AG04449 (cell line): ENCODE measurements at regions not wholly inside any gene's neighbourhood (a gene's known extent, or its start where the extent isn't known, plus 50 kb on each side); places are given as distances from the start of the nearest gene placed in this dataset.

Experiments used
- CTCF ChIA-PET: fragments of 350-600 bp; formaldehyde crosslinking; extraction: SDS; loops from one replicate; lab custom pipeline; 2021; ENCODE audit warnings: antibody characterized with exemption; lab: Yijun Ruan, JAX
- POLR2A ChIA-PET: fragments of 400-600, 350-600 bp; formaldehyde crosslinking; extraction: SDS; loops from one replicate; lab custom pipeline; 2020; ENCODE audit warnings: antibody characterized with exemption, inconsistent platforms; lab: Yijun Ruan, JAX
- DNase-seq: peaks from one replicate; pipeline ENCODE4 v3.0.0-alpha.2; 2010; ENCODE audit warnings: low read depth, low spot score
- H3K4me3 ChIP-seq: 2 replicates; pipeline ENCODE4 v1.5.1; 2011; ENCODE audit warnings: low read depth, mild to moderate bottlenecking, control low read depth, low read length
- CTCF ChIP-seq: IDR thresholded peaks from one replicate; pipeline ENCODE4 v1.5.1; 2011; ENCODE audit warnings: mild to moderate bottlenecking, moderate library complexity, low read length, control low read depth, inconsistent platforms; ENCODE audit not compliant: insufficient read depth; ENCODE audit errors: missing control alignments

GRCh38 chr3:94714194-94714593 is 651.3 kb downstream of the NSUN3 start:
- ChIA-PET POLR2A (no interaction called here), CTCF (no interaction called here)
- TF ChIP-seq CTCF: no peak
- no peak overlapping the region for H3K4me3 ChIP-seq
- no peak for DNase-seq

GRCh38 chr3:94716326-94717018 is 653.6 kb downstream of the NSUN3 start:
- no peak overlapping the region for H3K4me3 ChIP-seq
- TF ChIP-seq CTCF: no peak
- ChIA-PET POLR2A (no interaction called here), CTCF (no interaction called here)
- DNase-seq: no peak

GRCh38 chr3:94734206-94734605 is 671.3 kb downstream of the NSUN3 start:
- no peak overlapping the region for H3K4me3 ChIP-seq
- no peak for TF ChIP-seq CTCF
- DNase-seq: no peak
- ChIA-PET POLR2A (no interaction called here), CTCF (no interaction called here)

GRCh38 chr3:94735354-94735753 is 672.5 kb downstream of the NSUN3 start:
- CTCF ChIA-PET: no interaction called here
- TF ChIP-seq CTCF: no peak
- no peak overlapping the region for H3K4me3 ChIP-seq
- POLR2A ChIA-PET: no interaction called here
- DNase-seq: no peak

- DNase-seq: no peak
- ChIA-PET POLR2A (no interaction called here), CTCF (no interaction called here)
- no peak for TF ChIP-seq CTCF
- no peak overlapping the region for H3K4me3 ChIP-seq
These were observed 674.3 kb downstream of the NSUN3 start for GRCh38 chr3:94737116-94737515.

- no peak for TF ChIP-seq CTCF
- CTCF ChIA-PET: no interaction called here
- H3K4me3 ChIP-seq: no peak overlapping the region
- DNase-seq: no peak
- POLR2A ChIA-PET: no interaction called here
These were observed 676.6 kb downstream of the NSUN3 start for GRCh38 chr3:94739420-94739819.
